HepG2 (cell line): ENCODE measurements at regions not wholly inside any gene's neighbourhood (a gene's known extent, or its start where the extent isn't known, plus 50 kb on each side); places are given as distances from the start of the nearest gene placed in this dataset.

Source experiments
- CEBPG ChIP-seq: IDR thresholded peaks from 2 replicates; pipeline ENCODE4 v1.6.1; 2016
- FOXJ3 ChIP-seq: sonication (generic); formaldehyde crosslinking; IDR thresholded peaks from 2 replicates; pipeline ENCODE4 v1.4.0; 2020; ENCODE audit warnings: missing genetic modification reagents, mild to moderate bottlenecking, borderline replicate concordance
- HCFC1 ChIP-seq: fragments of 150-350 bp; IDR thresholded peaks from 2 replicates; pipeline ENCODE4 v1.6.1; 2014; ENCODE audit warnings: low read depth, low read length
- ISL2 ChIP-seq: sonication (generic); formaldehyde crosslinking; IDR thresholded peaks from 2 replicates; pipeline ENCODE4 v1.5.0; 2020; ENCODE audit warnings: missing genetic modification reagents
- JDP2 ChIP-seq: sonication (generic); formaldehyde crosslinking; IDR thresholded peaks from 2 replicates; pipeline ENCODE4 v1.8.1; 2022; ENCODE audit warnings: missing genetic modification reagents, borderline replicate concordance
- MBD4 ChIP-seq: IDR thresholded peaks from 2 replicates; pipeline ENCODE4 v1.6.1; 2012; ENCODE audit warnings: low read length, inconsistent platforms, borderline replicate concordance
- MXD4 ChIP-seq: IDR thresholded peaks from 2 replicates; pipeline ENCODE4 v1.6.1; 2016; ENCODE audit warnings: mild to moderate bottlenecking, missing biosample characterization, missing genetic modification reagents
- NR3C1 ChIP-seq: sonication (generic); formaldehyde crosslinking; IDR thresholded peaks from 2 replicates; pipeline ENCODE4 v1.4.0; 2020; ENCODE audit warnings: missing genetic modification reagents
- SALL1 ChIP-seq: sonication (generic); formaldehyde crosslinking; IDR thresholded peaks from 2 replicates; pipeline ENCODE4 v1.8.0; 2022; ENCODE audit warnings: mild to moderate bottlenecking, missing genetic modification reagents
- SIN3A ChIP-seq: IDR thresholded peaks from 2 replicates; pipeline ENCODE4 v1.6.1; 2011; ENCODE audit warnings: low read depth, mild to moderate bottlenecking, control low read depth, low read length, borderline replicate concordance
- TFE3 ChIP-seq: IDR thresholded peaks from 2 replicates; pipeline ENCODE4 v1.6.1; 2016
- THRA ChIP-seq: sonication (generic); formaldehyde crosslinking; IDR thresholded peaks from 2 replicates; pipeline ENCODE4 v1.4.0; 2020; ENCODE audit warnings: missing genetic modification reagents, borderline replicate concordance
- ZNF350 ChIP-seq: sonication (generic); formaldehyde crosslinking; IDR thresholded peaks from 2 replicates; pipeline ENCODE4 v1.4.0; 2020; ENCODE audit warnings: mild to moderate bottlenecking, low read depth, missing genetic modification reagents, borderline replicate concordance
- ZNF362 ChIP-seq: sonication (generic); formaldehyde crosslinking; IDR thresholded peaks from 2 replicates; pipeline ENCODE4 v1.4.0; 2020; ENCODE audit warnings: missing genetic modification reagents, mild to moderate bottlenecking, borderline replicate concordance
- ZNF546 ChIP-seq: sonication (generic); formaldehyde crosslinking; conservative IDR thresholded peaks from 2 replicates; pipeline ENCODE4 v1.8.1; 2023; ENCODE audit warnings: mild to moderate bottlenecking, missing genetic modification reagents
- ZNF605 ChIP-seq: sonication (generic); formaldehyde crosslinking; IDR thresholded peaks from 2 replicates; pipeline ENCODE4 v1.8.0; 2022; ENCODE audit warnings: mild to moderate bottlenecking, missing genetic modification reagents
- ZNF841 ChIP-seq: sonication (generic); formaldehyde crosslinking; IDR thresholded peaks from 2 replicates; pipeline ENCODE4 v1.8.1; 2023; ENCODE audit warnings: missing genetic modification reagents, borderline replicate concordance
- TF ChIP-seq, protein P1 (sequence below): sonication (generic); formaldehyde crosslinking; IDR thresholded peaks from 2 replicates; pipeline ENCODE4 v1.5.0; 2020; ENCODE audit warnings: mild to moderate bottlenecking, missing genetic modification reagents
- TF ChIP-seq, protein P2 (sequence below): sonication (generic); formaldehyde crosslinking; IDR thresholded peaks from 2 replicates; pipeline ENCODE4 v1.4.0; 2020; ENCODE audit warnings: missing genetic modification reagents
- TF ChIP-seq, protein P3 (sequence below): sonication (generic); formaldehyde crosslinking; IDR thresholded peaks from 2 replicates; pipeline ENCODE4 v1.9.0; 2021; ENCODE audit warnings: missing genetic modification reagents, borderline replicate concordance

GRCh38 chr7:80385508-80385907 is 126.4 kb downstream of the GNAT3 start (continued):
- TF ChIP-seq, protein P1, sequence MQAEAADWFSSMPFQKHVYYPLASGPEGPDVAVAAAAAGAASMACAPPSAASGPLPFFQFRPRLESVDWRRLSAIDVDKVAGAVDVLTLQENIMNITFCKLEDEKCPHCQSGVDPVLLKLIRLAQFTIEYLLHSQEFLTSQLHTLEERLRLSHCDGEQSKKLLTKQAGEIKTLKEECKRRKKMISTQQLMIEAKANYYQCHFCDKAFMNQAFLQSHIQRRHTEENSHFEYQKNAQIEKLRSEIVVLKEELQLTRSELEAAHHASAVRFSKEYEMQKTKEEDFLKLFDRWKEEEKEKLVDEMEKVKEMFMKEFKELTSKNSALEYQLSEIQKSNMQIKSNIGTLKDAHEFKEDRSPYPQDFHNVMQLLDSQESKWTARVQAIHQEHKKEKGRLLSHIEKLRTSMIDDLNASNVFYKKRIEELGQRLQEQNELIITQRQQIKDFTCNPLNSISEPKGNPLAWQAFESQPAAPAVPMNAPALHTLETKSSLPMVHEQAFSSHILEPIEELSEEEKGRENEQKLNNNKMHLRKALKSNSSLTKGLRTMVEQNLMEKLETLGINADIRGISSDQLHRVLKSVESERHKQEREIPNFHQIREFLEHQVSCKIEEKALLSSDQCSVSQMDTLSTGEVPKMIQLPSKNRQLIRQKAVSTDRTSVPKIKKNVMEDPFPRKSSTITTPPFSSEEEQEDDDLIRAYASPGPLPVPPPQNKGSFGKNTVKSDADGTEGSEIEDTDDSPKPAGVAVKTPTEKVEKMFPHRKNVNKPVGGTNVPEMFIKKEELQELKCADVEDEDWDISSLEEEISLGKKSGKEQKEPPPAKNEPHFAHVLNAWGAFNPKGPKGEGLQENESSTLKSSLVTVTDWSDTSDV (CRISPR knock-in tag): no peak
- TF ChIP-seq ZNF350 (CRISPR knock-in tag): no peak
- no peak for TF ChIP-seq MXD4
- TF ChIP-seq ZNF841: no peak
- TF ChIP-seq FOXJ3: 0 out of 2 replicates have a peak, but pooled peaks have one; percentile 55
- TF ChIP-seq ZNF362 (CRISPR knock-in tag): peak; percentile 56; the same call in 1 of the 2 replicates
- TF ChIP-seq TFE3 (CRISPR knock-in tag): no peak
- TF ChIP-seq THRA (CRISPR knock-in tag): no peak
- TF ChIP-seq ZNF546 (CRISPR knock-in tag): no peak
- no peak for TF ChIP-seq SIN3A
- no peak for TF ChIP-seq ZNF605 (CRISPR knock-in tag)
- no peak for TF ChIP-seq NR3C1 (CRISPR knock-in tag)
- TF ChIP-seq MBD4: no peak
- no peak for TF ChIP-seq SALL1
- TF ChIP-seq, protein P2, sequence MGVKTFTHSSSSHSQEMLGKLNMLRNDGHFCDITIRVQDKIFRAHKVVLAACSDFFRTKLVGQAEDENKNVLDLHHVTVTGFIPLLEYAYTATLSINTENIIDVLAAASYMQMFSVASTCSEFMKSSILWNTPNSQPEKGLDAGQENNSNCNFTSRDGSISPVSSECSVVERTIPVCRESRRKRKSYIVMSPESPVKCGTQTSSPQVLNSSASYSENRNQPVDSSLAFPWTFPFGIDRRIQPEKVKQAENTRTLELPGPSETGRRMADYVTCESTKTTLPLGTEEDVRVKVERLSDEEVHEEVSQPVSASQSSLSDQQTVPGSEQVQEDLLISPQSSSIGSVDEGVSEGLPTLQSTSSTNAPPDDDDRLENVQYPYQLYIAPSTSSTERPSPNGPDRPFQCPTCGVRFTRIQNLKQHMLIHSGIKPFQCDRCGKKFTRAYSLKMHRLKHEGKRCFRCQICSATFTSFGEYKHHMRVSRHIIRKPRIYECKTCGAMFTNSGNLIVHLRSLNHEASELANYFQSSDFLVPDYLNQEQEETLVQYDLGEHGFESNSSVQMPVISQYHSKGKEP: no peak
- TF ChIP-seq JDP2: no peak
- TF ChIP-seq, protein P3, sequence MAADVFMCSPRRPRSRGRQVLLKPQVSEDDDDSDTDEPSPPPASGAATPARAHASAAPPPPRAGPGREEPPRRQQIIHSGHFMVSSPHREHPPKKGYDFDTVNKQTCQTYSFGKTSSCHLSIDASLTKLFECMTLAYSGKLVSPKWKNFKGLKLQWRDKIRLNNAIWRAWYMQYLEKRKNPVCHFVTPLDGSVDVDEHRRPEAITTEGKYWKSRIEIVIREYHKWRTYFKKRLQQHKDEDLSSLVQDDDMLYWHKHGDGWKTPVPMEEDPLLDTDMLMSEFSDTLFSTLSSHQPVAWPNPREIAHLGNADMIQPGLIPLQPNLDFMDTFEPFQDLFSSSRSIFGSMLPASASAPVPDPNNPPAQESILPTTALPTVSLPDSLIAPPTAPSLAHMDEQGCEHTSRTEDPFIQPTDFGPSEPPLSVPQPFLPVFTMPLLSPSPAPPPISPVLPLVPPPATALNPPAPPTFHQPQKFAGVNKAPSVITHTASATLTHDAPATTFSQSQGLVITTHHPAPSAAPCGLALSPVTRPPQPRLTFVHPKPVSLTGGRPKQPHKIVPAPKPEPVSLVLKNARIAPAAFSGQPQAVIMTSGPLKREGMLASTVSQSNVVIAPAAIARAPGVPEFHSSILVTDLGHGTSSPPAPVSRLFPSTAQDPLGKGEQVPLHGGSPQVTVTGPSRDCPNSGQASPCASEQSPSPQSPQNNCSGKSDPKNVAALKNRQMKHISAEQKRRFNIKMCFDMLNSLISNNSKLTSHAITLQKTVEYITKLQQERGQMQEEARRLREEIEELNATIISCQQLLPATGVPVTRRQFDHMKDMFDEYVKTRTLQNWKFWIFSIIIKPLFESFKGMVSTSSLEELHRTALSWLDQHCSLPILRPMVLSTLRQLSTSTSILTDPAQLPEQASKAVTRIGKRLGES (CRISPR knock-in tag): no peak
- no peak for TF ChIP-seq HCFC1
- peak; percentile 44 for TF ChIP-seq CEBPG
- TF ChIP-seq ISL2 (CRISPR knock-in tag): peak; percentile 39; the same call in 1 of the 2 replicates
